GM19099 (cell line): ENCODE measurements at regions not wholly inside any gene's neighbourhood (a gene's known extent, or its start where the extent isn't known, plus 50 kb on each side); places are given as distances from the start of the nearest gene placed in this dataset.

Experiments used
- POLR2A ChIP-seq: IDR thresholded peaks from 3 replicates; pipeline ENCODE4 v1.6.1; 2011; ENCODE audit warnings: low read depth; ENCODE audit not compliant: insufficient read length; ENCODE audit errors: extremely low read depth

DNA sequence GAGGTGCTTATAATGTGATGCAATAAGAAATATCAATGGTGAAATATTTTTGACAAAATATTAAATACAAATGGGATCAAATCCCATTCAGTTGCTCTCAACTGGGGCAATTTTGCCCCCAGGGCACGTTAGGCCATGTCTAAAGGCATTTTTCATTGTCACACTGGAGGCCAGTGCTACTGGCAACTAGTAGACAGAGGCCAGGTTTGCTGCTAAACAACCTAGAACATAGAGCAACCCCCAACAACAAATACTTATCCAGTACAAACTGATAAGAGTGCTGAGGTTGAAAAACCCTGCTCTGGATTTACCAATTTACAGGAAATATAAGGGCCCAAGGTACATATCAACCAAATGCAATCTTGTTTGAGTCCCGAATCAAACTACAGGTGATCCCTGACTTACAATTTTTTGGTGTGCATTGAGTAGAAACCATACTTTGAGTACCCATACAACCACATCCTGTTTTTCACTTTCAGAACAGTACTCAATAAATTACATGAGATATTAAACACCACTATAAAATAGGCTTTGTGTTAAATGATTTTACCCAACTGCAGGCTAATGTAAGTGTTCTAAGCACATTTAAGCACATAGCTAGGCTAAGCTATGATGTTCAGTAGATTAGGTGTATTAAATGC, 237.5 kb downstream of the HNRNPD start:
- TF ChIP-seq POLR2A: no peak

DNA sequence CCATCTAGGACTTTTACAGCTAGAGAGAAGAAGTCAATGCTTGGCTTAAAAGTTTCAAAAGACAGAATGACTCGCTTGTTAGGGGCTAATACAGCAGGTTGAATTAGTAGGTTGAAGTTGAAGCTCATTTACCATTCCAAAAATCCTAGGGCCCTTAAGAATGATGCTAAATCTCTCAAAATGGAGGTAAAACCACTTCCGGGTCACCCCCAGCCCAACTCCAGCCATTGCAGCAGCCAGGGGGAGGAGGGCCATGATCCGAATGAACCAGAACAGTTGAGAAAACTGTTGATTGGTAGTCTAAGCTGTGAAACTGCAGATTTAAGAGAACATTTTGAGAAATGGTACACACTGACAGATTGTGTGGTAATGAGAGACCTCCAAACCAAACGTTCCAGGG, 245.4 kb downstream of the HNRNPD start:
- TF ChIP-seq POLR2A: no peak

DNA sequence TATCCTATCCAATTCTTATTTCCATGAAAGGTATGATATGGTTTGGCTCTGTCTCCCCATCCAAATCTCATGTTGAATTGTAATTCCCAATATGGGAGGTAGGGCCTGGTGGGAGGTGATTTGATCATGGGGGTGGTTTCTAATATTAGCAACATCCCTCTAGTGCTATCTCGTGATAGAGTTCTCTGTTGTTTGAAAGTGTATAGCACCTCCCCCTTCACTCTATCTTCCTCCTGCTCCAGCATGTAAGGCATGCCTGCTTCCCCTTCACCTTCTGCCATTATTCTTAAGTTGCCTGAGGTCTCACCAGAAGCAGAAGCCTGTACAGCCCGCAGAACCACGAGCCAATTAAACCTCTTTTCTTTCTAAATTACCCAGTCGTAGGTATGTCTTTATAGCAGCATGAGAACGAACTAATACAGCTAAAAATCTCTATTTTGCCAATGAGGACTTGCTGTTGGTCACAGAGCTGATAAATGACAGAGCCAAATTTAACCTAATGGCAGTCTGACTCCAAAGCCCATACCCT, 247.2 kb downstream of the HNRNPD start:
- TF ChIP-seq POLR2A: no peak

DNA sequence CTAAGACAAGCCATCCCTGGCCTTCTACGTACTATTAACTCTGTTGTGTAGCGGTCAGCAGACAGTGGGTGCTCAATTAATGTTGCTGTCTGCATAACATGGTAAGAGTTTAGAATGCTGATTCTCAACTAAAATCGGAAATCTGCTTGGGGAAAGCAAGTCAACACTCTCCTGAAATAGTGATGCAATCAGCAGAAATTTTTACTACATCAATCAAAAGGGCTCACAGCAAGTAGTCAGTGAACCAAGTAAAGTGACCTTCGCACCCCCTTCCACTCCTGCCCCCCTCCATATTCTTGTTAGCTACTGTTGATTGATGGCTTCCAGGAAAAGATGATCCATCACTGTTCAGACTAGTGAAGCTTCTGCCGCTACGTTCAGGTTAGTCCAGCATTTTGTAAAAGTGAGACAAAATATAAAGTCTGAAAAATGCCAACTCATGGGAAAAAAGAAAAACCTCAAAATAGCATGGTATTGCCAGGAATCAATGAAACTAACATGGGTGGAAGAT, 247.9 kb downstream of the HNRNPD start:
- no peak for TF ChIP-seq POLR2A

GRCh38 chr4:82124932-82125786, 248.6 kb downstream of the HNRNPD start:
- no peak for TF ChIP-seq POLR2A

DNA sequence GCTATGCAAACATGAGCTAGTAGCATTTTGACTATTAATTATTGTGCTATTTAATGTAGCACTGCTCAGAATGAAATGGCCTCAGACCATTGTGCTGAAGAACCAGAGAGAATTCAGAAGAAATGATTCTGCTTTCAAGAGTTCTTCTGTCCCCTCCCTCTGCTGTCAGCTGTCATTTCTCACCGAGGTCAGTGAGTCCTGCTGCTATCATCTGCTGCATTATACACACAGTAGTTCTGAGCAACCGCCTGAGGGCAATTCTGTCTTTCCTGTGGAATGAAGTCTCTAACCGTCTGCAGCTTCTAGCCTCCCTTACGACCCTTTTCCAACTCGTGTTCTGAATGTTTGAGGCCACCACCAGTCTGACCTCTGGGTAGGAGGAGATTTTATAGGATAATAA, 249.4 kb downstream of the HNRNPD start:
- TF ChIP-seq POLR2A: no peak

- no peak for TF ChIP-seq POLR2A
Measured at GRCh38 chr4:82123934-82124333, 249.9 kb downstream of the HNRNPD start.

- no peak for TF ChIP-seq POLR2A
Measured at GRCh38 chr4:82108506-82108905, 265.3 kb downstream of the HNRNPD start.

GRCh38 chr4:82104578-82104977, 269.2 kb downstream of the HNRNPD start:
- TF ChIP-seq POLR2A: no peak

GRCh38 chr4:82099928-82100579, 273.7 kb downstream of the HNRNPD start:
- TF ChIP-seq POLR2A: no peak

GRCh38 chr4:82097504-82097903, 276.3 kb downstream of the HNRNPD start:
- no peak for TF ChIP-seq POLR2A

DNA sequence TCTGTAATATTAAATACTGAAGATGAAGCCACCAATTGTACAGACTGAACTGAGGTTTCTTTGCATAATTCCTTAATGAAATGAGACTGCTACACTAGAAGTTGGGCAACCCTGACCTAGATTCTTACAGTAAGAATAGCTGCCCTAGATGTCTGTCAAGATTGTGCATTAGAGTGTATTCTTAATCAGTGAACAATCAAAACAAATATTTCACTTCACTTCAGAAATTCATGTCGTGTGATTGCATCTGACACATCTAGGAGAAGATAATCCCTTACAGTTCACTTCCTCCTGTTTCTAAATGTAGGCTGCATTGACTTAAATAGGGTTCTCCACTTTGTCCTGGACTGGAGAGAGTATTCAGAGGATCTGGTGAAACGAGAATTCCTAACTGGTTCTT, 283.1 kb downstream of the HNRNPD start:
- TF ChIP-seq POLR2A: no peak

GRCh38 chr4:82084747-82085146, 289.0 kb downstream of the HNRNPD start:
- no peak for TF ChIP-seq POLR2A

- no peak for TF ChIP-seq POLR2A
Measured at GRCh38 chr4:82076809-82077208, 297.0 kb downstream of the HNRNPD start.

DNA sequence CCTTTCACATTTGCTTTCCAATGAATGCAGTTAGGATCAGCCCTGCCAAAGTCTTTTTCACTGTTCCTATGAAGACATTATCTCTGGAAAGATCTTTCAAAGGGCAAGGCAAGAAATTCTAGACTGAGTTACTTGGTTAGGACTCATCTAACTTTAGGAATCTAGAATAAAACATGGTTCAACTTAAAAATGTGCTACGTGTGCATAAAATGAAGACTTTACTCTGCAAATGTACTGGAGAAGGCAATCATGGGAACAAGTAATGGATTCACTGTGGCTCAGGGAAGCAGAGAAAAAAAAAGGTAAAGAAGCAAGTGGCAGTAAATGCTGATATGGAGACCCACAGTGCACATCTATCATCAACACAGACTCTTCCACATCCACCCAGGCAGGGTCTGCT, 297.4 kb downstream of the HNRNPD start:
- no peak for TF ChIP-seq POLR2A
